NCI-H1930 (cell line): ENCODE measurements at regions not wholly inside any gene's neighbourhood (a gene's known extent, or its start where the extent isn't known, plus 50 kb on each side); places are given as distances from the start of the nearest gene placed in this dataset.

Source experiments
- DNase-seq, 2 experiments: peaks; one replicate each; lab custom pipeline; 2025; lab: John Stamatoyannopoulos, UW

GRCh38 chr1:103162360-103162759 lies 54.0 kb upstream of the COL11A1 start:
- DNase-seq, result peak in 1 of 2 experiments; percentile 3

- no peak for DNase-seq
Measured at GRCh38 chr1:103160281-103160680, 52.0 kb upstream of the COL11A1 start.
